ENCODE measurements at regions not wholly inside any gene's neighbourhood (a gene's known extent, or its start where the extent isn't known, plus 50 kb on each side); places are given as distances from the start of the nearest gene placed in this dataset.

DNA sequence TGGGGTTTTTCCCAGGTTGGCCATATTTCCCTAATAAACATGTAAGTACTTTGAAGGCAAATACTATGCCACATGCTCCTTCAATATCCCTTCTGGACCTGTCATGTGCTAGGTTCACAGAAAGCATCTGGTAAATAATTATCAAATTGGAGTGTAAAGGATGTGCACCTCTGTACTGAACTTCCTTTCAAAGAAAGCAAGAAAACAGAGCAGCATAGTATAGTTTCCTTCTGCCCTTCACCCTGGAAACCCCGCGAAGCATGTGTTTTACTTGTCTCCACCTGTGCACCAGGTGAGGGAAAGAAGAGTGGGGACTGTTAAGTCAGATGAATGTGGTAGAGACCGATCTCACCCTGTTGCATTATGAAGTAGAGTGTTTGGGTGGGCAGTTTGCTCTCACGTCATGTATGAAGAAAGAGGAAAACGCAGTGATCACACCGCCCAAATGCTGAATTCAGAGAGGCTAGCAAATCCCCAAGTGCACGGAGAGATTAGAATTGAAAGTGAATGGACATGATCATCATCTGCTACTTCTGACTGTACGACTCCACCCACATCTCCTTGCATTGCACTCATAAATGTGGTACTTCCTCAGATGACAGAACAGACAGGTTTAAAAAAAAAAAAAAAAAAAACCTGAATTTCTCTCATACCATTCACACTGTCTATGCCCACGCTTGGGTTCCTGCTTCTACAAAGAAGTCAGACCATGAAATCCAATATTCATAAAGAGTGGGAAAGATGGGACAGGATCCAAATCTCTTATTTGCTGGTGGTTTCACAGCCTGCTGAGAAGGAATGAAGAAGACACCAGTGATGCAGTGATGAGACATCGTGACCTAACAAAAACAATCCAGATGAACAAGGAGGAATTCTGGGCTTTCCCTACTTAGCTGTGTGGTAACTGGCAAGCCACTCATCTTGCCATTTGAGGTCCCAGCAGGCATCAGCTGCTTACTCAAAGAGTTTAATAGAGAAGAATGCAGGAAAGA lies 448.6 kb downstream of the BCL11A start:
- intact Hi-C loops (cut with micrococcal nuclease), result no loop called here

DNA sequence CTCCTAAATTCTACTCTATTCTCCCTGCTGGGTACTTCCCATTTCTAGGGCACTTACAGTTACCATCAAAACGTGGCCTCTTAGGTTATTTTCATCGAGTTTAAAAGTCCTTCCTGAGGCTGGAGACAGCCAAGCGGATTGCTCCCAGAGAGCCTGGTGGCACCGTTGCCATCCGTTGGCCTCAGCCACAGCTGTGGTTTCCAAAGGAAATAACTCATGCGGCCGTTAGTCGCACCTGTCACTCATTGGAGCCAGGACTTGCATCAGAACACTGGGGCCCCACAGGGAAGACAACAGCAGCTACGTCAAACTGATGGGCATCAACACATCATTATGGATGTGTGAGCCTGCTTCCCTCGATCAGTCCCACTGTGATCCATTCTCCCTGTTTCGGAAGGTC lies 453.4 kb downstream of the BCL11A start:
- intact Hi-C loops (cut with micrococcal nuclease), result no loop called here

DNA sequence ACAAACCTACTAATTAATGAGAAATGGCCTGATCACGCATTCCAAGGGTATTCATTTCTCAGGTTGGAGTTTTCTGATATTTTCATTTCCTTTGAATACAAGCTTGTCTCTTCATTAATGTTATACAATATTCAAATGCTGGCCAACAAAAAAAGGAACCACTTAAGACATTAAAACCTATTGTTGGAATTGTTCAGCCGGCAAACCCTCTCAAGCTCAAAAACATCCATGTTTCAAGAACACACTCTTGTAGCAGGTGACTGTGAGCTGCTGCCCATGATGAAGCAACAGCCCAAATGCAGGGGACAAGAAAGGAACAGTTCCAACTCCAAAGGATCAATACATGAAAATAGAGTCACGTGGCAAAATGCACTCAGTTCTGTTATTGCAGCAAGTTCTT lies 454.5 kb downstream of the BCL11A start:
- intact Hi-C loops (cut with micrococcal nuclease), result no loop called here

DNA sequence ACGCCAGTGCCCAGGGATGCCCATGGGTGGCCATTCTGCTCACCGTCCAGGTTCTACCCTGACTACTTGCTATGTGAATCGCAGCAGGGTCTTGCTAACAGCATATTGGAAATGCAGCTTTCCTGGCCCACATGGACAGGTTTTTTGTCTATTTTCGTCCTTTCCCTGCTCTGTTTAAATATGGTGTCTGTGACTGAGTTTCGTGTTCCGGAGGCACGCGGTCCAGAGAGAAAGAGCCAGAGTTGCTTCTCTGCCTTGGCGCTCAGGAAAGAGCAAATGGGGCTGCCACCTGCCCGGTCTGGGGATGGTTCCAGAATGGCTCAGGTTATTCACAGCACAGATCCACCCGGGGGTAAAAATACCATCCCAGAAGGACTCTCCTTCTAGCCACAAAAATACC lies 456.2 kb downstream of the BCL11A start:
- intact Hi-C loops (cut with micrococcal nuclease), result no loop called here

DNA sequence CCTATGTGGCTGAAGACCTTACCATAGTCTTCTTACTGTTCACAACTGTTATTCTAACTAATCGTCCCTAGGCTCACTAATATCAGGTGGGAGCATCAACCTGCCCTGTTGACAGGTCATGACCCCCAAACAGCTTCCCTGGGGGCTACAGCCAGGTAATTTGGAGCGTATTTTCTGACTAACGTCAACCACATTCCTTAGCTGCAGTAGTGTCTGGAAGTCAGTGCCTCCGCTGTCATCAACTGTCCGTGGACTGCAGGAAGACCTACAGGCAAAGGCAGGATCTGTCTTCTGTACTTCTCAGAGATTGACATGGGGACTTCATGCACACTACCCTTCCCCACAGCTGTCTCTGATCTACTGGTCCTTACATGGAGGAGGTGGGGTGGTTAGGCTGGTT lies 456.9 kb downstream of the BCL11A start:
- intact Hi-C loops (cut with micrococcal nuclease), result no loop called here

DNA sequence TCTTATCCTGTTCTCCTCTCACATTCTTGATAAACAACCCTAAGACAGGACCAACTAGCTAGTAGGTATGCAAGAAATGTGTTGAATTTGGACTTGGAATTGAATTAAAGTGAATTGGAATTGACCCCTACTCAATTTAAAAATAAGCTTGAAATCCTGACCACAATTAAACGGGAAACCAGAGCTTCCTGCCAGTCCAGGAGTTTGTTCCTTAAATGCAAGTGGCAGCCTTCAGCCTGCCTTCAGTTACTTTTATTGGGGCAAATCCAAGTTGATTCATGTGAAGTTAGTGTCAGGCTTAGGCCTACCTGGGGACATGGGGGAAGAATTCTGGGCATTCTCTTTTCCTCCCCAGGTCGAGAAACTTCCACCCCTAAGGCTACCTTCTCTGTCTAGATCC lies 457.6 kb downstream of the BCL11A start:
- intact Hi-C loops (cut with micrococcal nuclease), result no loop called here

DNA sequence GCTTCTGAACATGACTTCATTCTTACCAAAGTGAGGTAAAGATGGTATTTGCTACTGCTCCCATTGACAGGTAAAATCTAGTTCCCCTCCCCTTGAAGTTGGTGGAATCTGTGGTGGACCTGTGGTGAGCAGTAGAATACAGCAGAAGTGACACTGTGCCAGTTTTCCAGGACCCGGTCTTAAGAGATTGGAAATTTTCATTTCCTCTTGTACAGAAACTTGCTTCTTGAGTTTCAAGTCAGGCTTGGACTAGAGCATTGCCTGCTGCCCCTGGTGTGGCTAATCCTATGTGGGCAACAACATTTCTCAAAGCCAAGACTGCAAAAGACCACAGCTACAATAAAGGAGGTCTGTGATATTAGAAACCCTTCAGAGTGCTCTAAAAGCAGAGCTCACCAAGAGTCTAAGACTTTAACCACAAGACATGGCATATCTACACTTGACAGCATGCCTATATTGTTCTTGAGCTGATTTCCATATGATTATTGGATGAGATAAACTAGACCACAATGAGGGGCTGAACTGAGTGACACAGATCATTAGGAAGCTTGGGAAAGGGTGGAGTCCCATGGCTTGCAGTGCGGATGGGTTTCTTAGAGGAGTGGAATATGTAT lies 458.1 kb downstream of the BCL11A start:
- intact Hi-C loops (cut with micrococcal nuclease), result no loop called here

DNA sequence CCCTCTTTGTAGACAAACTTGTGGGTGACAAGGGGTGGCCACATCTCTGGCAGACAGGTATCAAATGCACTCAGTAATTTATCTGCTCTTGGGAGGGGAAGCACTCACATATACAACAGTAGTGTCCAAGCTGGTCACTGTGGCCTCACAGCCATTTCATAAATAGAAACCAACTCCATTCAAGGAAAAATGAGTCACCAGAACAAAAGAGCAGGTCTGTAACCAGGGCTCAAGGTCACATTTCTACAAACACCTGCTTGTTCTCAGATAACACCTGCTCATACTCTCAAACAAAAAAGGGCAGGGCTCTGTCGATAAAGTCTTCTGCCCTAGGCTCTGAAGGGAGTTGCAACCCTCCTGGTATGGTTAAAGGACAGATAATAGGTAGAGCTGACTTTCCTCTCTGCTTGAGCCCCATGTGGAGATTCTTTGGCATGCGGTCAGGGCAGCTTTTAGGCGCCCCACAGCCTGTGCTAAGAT lies 459.0 kb downstream of the BCL11A start:
- intact Hi-C loops (cut with micrococcal nuclease), result no loop called here

DNA sequence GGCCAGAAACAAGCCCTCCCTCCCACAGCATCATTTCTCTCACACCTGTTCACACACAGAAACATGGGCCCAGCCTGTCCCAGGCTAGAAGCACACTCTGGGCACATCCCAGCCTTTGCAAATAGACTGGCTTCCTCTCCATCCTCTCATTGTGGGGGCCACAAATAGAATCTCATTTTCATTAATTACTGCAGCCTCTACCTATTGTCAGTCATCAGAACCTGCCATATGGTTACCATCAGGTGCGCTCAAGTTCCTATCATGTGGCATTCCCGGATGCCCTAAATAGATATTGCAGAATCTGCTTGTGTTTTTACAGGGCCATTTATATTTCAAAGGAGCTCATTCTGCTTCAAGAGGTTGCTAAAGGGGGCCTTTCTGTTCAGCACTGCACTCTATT lies 460.7 kb downstream of the BCL11A start:
- intact Hi-C loops (cut with micrococcal nuclease), result no loop called here

DNA sequence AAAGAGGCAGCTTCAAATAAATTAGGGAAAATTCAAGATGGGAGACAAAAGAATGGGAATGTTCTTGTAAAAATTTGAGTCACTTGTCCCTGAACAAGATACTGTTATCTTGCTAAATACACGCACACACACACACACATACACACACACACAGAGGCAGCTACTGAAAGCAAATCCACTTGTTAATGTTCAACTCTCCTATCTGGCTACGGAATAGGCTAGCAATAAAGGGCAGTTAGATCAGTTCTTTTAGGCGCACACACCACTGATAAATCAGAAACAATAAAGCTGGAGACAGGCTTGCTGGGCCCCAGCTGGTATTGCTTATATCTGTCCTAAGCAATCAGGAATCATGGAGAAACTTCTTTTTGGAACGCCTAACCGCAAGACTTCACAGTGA lies 461.6 kb downstream of the BCL11A start:
- intact Hi-C loops (cut with micrococcal nuclease), result no loop called here

DNA sequence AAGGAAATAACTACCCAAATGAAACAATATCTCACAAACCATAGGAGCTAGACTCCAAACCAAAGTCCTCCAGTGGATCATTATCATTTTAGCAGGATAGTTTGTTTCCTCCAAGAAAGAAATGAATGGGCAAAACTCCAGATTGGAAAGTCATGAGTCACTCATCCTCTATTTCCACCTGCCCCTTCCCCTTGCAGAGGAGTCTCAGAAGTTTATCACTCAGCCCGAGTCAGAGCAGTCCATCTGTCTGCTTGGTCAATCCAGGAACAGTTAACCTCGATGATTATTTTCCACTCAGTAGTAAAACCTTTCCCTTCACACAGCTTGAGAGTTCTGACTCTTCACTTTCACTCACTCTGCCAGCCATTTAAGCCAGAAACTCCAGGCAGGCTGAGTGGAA lies 462.2 kb downstream of the BCL11A start:
- intact Hi-C loops (cut with micrococcal nuclease), result no loop called here

DNA sequence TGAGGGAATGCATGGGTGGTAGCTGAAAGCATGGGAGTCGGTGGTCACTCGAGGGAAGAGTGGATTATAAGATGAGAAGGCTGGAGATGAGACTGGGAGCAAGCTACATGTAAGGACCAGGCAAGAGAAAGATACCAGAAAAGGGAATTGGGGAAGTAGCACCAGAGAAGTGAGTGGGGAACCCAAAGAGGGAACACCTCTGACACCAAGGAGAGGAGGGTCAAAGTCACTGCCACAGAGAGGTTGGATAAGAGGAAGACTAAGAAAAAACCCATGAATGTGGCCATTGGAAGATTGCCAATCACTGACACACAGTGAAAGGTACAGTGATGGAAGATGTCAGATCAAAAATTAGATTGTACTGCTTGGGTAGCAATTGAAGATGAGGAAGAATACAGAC lies 473.9 kb downstream of the BCL11A start:
- intact Hi-C loops (cut with micrococcal nuclease), result no loop called here

DNA sequence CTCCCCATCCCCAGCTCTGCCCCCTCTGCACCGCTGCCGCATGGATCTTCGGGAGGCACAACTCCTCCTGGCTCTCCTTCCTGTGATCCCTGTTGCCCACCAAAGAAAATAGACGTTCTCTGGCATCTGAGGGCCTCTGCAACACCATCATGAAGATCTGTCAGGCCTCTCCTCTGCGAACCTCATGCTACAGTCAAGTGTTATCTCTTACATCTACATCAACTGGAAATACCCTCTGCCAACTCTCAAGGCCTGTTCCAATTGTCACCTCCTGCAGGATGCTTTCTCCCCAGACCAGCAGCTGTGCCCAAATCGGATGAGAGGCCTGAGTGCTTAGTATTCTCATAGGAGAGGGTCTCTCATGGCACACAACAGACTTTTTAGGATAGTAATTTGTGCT lies 478.4 kb downstream of the BCL11A start:
- intact Hi-C loops (cut with micrococcal nuclease), result no loop called here

DNA sequence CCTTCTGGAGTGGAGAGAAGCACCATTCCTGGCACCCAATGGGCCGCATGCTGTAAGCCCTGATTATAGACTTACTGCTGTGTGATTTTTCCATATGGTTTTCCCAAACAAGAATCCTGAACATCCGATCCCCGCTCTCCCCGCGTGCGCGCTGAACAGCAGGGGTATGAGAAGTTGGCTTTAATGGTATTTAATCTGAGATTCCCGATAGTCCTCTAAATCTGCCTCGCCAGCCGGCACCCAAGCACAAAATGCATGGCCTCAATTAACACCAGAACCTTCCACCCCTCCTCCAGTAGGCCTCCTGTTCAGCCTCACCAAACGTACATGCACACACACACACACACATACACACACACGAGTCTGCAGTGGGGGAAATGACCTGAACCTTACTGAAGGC lies 480.3 kb downstream of the BCL11A start:
- intact Hi-C loops (cut with micrococcal nuclease), result no loop called here

DNA sequence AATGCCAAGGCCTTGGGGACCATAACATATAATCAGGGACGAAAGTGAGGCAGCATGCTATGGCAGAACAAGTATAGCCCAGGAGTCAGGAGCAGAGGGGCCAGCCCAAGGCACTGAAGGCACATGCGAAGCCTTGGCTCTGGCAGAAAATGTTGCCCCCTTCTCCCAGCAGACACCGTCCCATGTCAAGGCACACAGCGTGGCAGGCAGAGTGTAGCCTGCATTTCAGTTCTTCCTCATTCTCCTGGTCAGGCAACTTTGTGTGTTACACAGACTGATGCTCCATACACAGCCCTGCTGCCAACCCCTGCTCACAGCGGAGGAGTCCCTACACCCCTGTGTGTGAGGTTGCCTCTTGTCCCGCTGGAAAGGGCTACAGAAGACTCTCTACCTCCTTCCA lies 480.8 kb downstream of the BCL11A start:
- intact Hi-C loops (cut with micrococcal nuclease), result no loop called here

DNA sequence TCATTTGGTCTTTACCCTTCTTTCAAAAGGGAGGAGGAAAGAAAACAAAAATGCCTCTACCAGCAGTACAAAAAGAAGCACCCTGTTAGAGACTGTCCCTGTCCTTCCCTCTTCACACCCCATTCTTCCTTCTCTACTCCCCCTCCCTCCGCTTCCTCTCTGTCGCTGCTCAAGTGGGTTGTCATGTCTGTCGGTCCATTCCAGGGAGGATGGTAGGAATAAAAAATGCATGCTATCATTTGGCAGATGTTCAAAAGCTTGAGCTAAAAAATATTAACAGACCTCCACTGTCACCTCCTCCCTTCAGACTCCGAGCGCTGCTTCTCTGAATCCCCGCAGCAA lies 482.0 kb downstream of the BCL11A start:
- intact Hi-C loops (cut with micrococcal nuclease), result no loop called here

DNA sequence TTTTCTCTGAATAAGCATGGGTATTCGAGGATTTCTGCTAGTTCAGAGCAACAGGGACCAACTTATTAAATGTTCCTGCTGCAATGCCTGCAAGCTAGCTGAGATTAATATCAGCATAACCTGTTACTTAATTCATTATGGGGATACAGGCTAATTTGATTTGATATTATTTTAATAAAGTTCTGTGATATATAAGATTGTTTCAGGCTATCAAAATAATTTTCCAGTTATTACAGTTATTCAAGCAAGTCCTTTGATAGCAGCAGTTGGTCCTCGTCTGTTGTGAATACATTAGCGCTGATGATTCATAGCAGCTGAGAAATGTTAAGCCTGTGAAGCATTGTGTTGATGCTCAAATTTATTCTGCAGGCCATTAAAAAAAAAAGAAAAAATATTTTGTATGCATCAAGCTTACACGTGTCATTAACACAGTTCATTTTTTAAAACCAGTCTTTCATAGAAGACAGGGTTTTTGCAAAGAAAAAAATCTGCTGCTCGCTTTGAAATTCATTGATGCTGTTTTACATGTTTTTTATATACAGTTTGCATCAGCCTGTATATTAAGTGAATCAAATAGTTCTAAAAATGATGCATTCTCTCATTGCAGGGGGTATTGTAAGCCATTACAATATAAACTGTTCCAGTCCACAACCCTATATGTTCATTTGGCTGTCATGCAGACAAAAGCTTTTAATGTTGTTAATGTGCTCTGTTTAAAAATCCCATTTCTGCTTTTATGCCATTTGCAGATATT lies 482.5 kb downstream of the BCL11A start:
- intact Hi-C loops (cut with micrococcal nuclease), result no loop called here

DNA sequence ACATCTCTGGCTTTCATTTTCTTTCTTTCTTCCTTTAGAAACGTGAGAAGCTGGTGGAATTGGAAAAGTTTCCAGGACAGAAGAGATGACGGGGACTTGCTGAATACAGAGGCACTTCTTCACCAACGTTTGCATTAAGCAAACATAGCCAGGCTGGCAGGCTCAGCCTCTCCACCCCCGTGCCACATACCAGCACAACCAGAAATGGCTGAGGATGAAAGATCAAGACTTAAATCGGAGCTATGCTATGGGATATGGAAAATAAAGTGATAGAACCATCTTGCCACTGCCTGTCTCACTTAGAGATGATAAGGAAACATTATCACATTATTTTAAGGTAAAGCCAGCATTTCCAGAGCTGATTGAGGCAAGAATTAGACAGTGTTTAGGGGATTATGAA lies 483.3 kb downstream of the BCL11A start:
- intact Hi-C loops (cut with micrococcal nuclease), result no loop called here

DNA sequence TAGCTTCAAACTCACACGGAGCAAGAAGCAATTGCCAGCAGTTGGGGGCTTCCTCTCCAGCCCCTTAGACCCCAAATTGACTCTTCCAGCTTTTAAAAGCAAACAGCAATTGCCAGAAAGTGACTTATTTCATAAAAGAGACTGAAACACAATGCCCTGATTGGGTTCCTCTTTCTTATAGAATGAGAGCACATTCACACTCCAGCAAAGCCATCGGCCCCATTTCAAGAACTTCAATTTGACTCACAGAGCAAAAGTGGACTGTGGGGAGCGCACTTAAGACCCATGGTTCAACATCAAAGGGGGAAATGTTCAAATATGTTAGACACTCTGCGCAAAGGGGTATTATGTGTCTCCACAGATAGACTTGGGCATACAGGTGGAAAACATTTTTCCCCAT lies 484.7 kb downstream of the BCL11A start:
- intact Hi-C loops (cut with micrococcal nuclease), result no loop called here

DNA sequence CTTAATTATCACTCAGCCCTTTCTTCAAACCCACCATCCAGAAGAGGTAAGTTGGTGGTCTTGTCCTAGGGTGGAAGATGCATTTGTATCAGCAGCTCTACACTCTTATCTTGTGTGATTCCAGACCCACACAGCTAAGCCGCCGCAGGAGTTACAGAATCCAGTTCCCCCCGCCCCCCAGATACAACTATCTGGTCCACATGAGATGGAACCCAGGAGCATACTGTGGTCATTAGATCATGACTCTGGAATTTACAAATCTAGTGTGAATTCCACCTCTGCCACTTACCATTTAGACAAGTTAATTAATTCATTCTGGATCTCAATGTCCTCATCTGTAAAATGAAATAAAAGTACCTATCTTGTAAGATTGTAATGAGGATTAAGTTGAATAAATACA lies 486.4 kb downstream of the BCL11A start:
- intact Hi-C loops (cut with micrococcal nuclease), result no loop called here

DNA sequence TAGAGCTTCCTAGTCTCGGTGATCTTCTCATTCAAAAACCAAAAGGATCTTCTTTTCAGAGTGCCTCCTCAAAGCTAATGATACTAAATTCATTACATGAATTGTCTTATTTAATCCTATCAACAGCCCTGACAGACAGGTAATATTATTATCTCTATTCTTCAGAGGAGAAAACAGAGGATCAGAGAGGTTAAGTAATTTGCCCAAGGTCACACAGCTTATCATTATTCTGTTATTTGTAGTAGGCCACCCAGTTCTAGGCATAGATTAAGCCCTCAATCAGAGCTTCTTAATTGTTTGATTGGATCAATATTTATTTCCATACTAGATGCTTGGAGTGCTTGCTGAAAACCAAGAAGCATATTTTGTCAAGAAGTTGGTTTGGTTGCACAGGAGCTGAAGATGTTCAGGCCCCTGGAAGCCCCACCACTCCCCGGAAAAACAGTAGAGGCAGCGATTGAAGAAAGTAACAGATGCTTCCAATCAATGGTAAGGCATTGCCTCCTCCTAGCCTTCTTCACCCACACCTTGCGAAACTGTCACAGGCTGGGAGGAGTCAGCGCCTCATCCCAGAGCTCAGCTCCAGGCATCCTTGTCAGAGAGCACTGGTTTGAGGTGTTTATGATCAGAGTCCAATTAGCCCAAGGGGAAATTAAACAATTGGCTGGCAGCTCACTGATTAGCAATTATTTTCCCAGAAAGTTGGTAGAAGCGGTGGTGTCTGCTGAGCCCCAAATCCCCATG lies 487.2 kb downstream of the BCL11A start:
- intact Hi-C loops (cut with micrococcal nuclease), result no loop called here

All from T-helper 1 cell treated with Interleukin-12 subunit alpha and Interleukin-12 subunit beta and Interleukin-4 antibody, amounts not matched to agents 30 ng/mL and 1 ng/mL, for 36 hours (primary cell).